ENCODE measurements at regions not wholly inside any gene's neighbourhood (a gene's known extent, or its start where the extent isn't known, plus 50 kb on each side); places are given as distances from the start of the nearest gene placed in this dataset.

- no peak overlapping the region for H3K4me3 ChIP-seq
- H3K4me2 ChIP-seq, result no peak overlapping the region
- H3K79me2 ChIP-seq (ENCODE audit: low read depth), result no peaks in the 10 kb centered on the region
- DNase-seq (ENCODE audit: low spot score), result no peak
- H3K9ac ChIP-seq, result no peak overlapping the region
- Mint-ChIP-seq H3K4me1 (no peaks in the 10 kb centered on the region), H3K36me3 (no peaks in the 10 kb centered on the region), H3K4me3 (no peak overlapping the region), H3K27me3 (ENCODE audit: insufficient read depth, low read depth) (no peaks in the 10 kb centered on the region), H3K27ac (no peak overlapping the region), H3K9me3 (no peaks in the 10 kb centered on the region)
- TF ChIP-seq EZH2 (IDR thresholded peaks at IDR 0.05), result no peak
- TF ChIP-seq EZH2phosphoT487 (IDR thresholded peaks at IDR 0.05), result no peak
- TF ChIP-seq CTCF (IDR thresholded peaks at IDR 0.05), result no peak
- H3K27ac ChIP-seq, result no peak overlapping the region
- no peaks in the 10 kb centered on the region for H3K27me3 ChIP-seq
- no peaks in the 10 kb centered on the region for H3K4me1 ChIP-seq
- no peaks in the 10 kb centered on the region for H3F3A ChIP-seq (ENCODE audit: low read depth)
- no peak overlapping the region for H2AFZ ChIP-seq (replicated peaks)
- H3K36me3 ChIP-seq, result no peaks in the 10 kb centered on the region
- H3K9me3 ChIP-seq (ENCODE audit: low read depth), result no peaks in the 10 kb centered on the region
- no peaks in the 10 kb centered on the region for H4K20me1 ChIP-seq (ENCODE audit: low read depth)
Observed at GRCh38 chr1:104574620-104575019, 824.9 kb downstream of the AMY1C start.

GRCh38 chr1:104592926-104593325, 843.2 kb downstream of the AMY1C start:
- H3K27me3 Mint-ChIP-seq (ENCODE audit: insufficient read depth, low read depth), result no peaks in the 10 kb centered on the region
- no peaks in the 10 kb centered on the region for H3K36me3 ChIP-seq

GRCh38 chr1:104593413-104594187, 843.9 kb downstream of the AMY1C start:
- no peaks in the 10 kb centered on the region for H3K36me3 Mint-ChIP-seq
- no peaks in the 10 kb centered on the region for H3K9me3 Mint-ChIP-seq
- no peaks in the 10 kb centered on the region for H3K27me3 Mint-ChIP-seq (ENCODE audit: insufficient read depth, low read depth)

More at GRCh38 chr1:104592926-104593325, 843.2 kb downstream of the AMY1C start:
- no peak overlapping the region for H3K27ac Mint-ChIP-seq
- no peaks in the 10 kb centered on the region for H3K36me3 Mint-ChIP-seq
- no peak overlapping the region for H3K4me3 ChIP-seq
- no peaks in the 10 kb centered on the region for H3K27me3 ChIP-seq
- H3K9ac ChIP-seq, result no peak overlapping the region
- TF ChIP-seq EZH2phosphoT487 (IDR thresholded peaks at IDR 0.05), result no peak
- no peak for TF ChIP-seq CTCF (IDR thresholded peaks at IDR 0.05)
- TF ChIP-seq EZH2 (IDR thresholded peaks at IDR 0.05), result no peak
- H3K9me3 ChIP-seq (ENCODE audit: low read depth), result no peaks in the 10 kb centered on the region
- no peak overlapping the region for H2AFZ ChIP-seq (replicated peaks)
- H3K27ac ChIP-seq, result no peak overlapping the region
- H3K9me3 Mint-ChIP-seq, result no peaks in the 10 kb centered on the region
- no peak overlapping the region for H3K4me3 Mint-ChIP-seq
- no peak for DNase-seq (ENCODE audit: low spot score)
- no peaks in the 10 kb centered on the region for H3K4me1 ChIP-seq
- H3F3A ChIP-seq (ENCODE audit: low read depth), result no peaks in the 10 kb centered on the region
- H3K4me2 ChIP-seq, result no peak overlapping the region
- no peaks in the 10 kb centered on the region for H3K4me1 Mint-ChIP-seq
- H4K20me1 ChIP-seq (ENCODE audit: low read depth), result no peaks in the 10 kb centered on the region
- H3K79me2 ChIP-seq (ENCODE audit: low read depth), result no peaks in the 10 kb centered on the region

More at GRCh38 chr1:104593413-104594187, 843.9 kb downstream of the AMY1C start:
- no peak overlapping the region for H3K9ac ChIP-seq
- Mint-ChIP-seq H3K27ac (no peak overlapping the region), H3K4me3 (no peak overlapping the region), H3K4me1 (no peaks in the 10 kb centered on the region)
- no peaks in the 10 kb centered on the region for H3K9me3 ChIP-seq (ENCODE audit: low read depth)
- TF ChIP-seq CTCF (IDR thresholded peaks at IDR 0.05) (no peak), EZH2phosphoT487 (IDR thresholded peaks at IDR 0.05) (no peak), EZH2 (IDR thresholded peaks at IDR 0.05) (no peak)
- H3K27me3 ChIP-seq, result no peaks in the 10 kb centered on the region
- H2AFZ ChIP-seq (replicated peaks), result no peak overlapping the region
- DNase-seq (ENCODE audit: low spot score), result no peak
- H3K4me1 ChIP-seq, result no peaks in the 10 kb centered on the region
- H3K4me2 ChIP-seq, result no peak overlapping the region
- no peaks in the 10 kb centered on the region for H4K20me1 ChIP-seq (ENCODE audit: low read depth)
- H3F3A ChIP-seq (ENCODE audit: low read depth), result no peaks in the 10 kb centered on the region
- no peaks in the 10 kb centered on the region for H3K36me3 ChIP-seq
- no peak overlapping the region for H3K27ac ChIP-seq
- no peak overlapping the region for H3K4me3 ChIP-seq
- H3K79me2 ChIP-seq (ENCODE audit: low read depth), result no peaks in the 10 kb centered on the region
